H9 (cell line): ENCODE measurements at regions not wholly inside any gene's neighbourhood (a gene's known extent, or its start where the extent isn't known, plus 50 kb on each side); places are given as distances from the start of the nearest gene placed in this dataset.

ENCODE experiments used
- DNase-seq: peaks from one replicate; pipeline ENCODE4 v3.0.0-alpha.2; 2017
- H2AFZ ChIP-seq: one replicate; pipeline ENCODE4 v1.6.1; 2013; ENCODE audit warnings: mild to moderate bottlenecking, low read length, control low read depth, moderate library complexity
- H2AK5ac ChIP-seq: 2 replicates; pipeline ENCODE4 v1.6.1; 2013; ENCODE audit warnings: low read length, control low read depth, mixed read lengths; ENCODE audit not compliant: insufficient read length
- H2BK120ac ChIP-seq: one replicate; pipeline ENCODE4 v1.6.1; 2013; ENCODE audit warnings: low read depth, mild to moderate bottlenecking, low read length, control low read depth, inconsistent platforms; ENCODE audit not compliant: poor library complexity, severe bottlenecking
- H2BK12ac ChIP-seq: 2 replicates; pipeline ENCODE4 v1.6.1; 2013; ENCODE audit warnings: low read length, control low read depth, mixed read lengths, low read depth; ENCODE audit not compliant: insufficient read length
- H2BK15ac ChIP-seq: 2 replicates; pipeline ENCODE4 v1.6.1; 2013; ENCODE audit warnings: low read depth, low read length, control low read depth
- H2BK20ac ChIP-seq: one replicate; pipeline ENCODE4 v1.6.1; 2013; ENCODE audit warnings: low read depth, mild to moderate bottlenecking, low read length, control low read depth, inconsistent platforms; ENCODE audit not compliant: poor library complexity, severe bottlenecking
- H2BK5ac ChIP-seq: 2 replicates; pipeline ENCODE4 v1.6.1; 2013; ENCODE audit warnings: low read length, control low read depth, mixed read lengths; ENCODE audit not compliant: insufficient read length
- H3K14ac ChIP-seq: 2 replicates; pipeline ENCODE4 v1.6.1; 2013; ENCODE audit warnings: low read length, control low read depth; ENCODE audit not compliant: insufficient read depth
- H3K18ac ChIP-seq: 2 replicates; pipeline ENCODE4 v1.6.1; 2013; ENCODE audit warnings: low read depth, mild to moderate bottlenecking, mixed read lengths, low read length, control low read depth; ENCODE audit not compliant: insufficient read length
- H3K23ac ChIP-seq: 2 replicates; pipeline ENCODE4 v1.6.1; 2013; ENCODE audit warnings: low read length, control low read depth, mixed read lengths, low read depth; ENCODE audit not compliant: insufficient read length
- H3K23me2 ChIP-seq: 2 replicates; pipeline ENCODE4 v1.6.1; 2013; ENCODE audit warnings: low read depth, mild to moderate bottlenecking, mixed read lengths, low read length, control low read depth; ENCODE audit not compliant: insufficient read length, poor library complexity, severe bottlenecking
- H3K27ac ChIP-seq: 2 replicates; pipeline ENCODE4 v1.5.1; 2013; ENCODE audit warnings: low read length, control low read depth, mixed read lengths, low read depth; ENCODE audit not compliant: insufficient read length
- H3K27me3 ChIP-seq: 2 replicates; pipeline ENCODE4 v1.6.1; 2013; ENCODE audit warnings: low read length, control low read depth, inconsistent platforms; ENCODE audit not compliant: insufficient read depth
- H3K4ac ChIP-seq: 2 replicates; pipeline ENCODE4 v1.6.1; 2013; ENCODE audit warnings: low read depth, mild to moderate bottlenecking, control low read depth, inconsistent platforms, low read length, moderate library complexity
- H3K4me1 ChIP-seq: 2 replicates; pipeline ENCODE4 v1.6.1; 2013; ENCODE audit warnings: low read length, control low read depth, inconsistent platforms; ENCODE audit not compliant: insufficient read depth
- H3K4me2 ChIP-seq: 2 replicates; pipeline ENCODE4 v1.6.1; 2013; ENCODE audit warnings: low read length, control low read depth, mixed read lengths; ENCODE audit not compliant: insufficient read length, insufficient read depth
- H3K56ac ChIP-seq: 2 replicates; pipeline ENCODE4 v1.6.1; 2013; ENCODE audit warnings: low read depth, mild to moderate bottlenecking, mixed read lengths, low read length, control low read depth; ENCODE audit not compliant: insufficient read length
- H3K79me1 ChIP-seq: 2 replicates; pipeline ENCODE4 v1.6.1; 2013; ENCODE audit warnings: low read depth, mild to moderate bottlenecking, moderate library complexity, low read length, control low read depth, inconsistent platforms; ENCODE audit not compliant: insufficient read depth, poor library complexity, severe bottlenecking
- H3K79me2 ChIP-seq: 2 replicates; pipeline ENCODE4 v1.6.1; 2013; ENCODE audit warnings: low read length, control low read depth, inconsistent platforms; ENCODE audit not compliant: insufficient read depth
- H3K9ac ChIP-seq: 2 replicates; pipeline ENCODE4 v1.6.1; 2013; ENCODE audit warnings: low read length, control low read depth, mixed read lengths; ENCODE audit not compliant: insufficient read length; ENCODE audit errors: extremely low read depth
- H3K9me3 ChIP-seq: one replicate; pipeline ENCODE4 v1.6.1; 2013; ENCODE audit warnings: low read depth, low read length, inconsistent platforms; ENCODE audit not compliant: control insufficient read depth
- H3T11ph ChIP-seq: one replicate; pipeline ENCODE4 v1.6.1; 2013; ENCODE audit warnings: mild to moderate bottlenecking, low read length, control low read depth, inconsistent platforms
- H4K20me1 ChIP-seq: one replicate; pipeline ENCODE4 v1.6.1; 2013; ENCODE audit not compliant: control insufficient read depth, insufficient read length, insufficient read depth
- H4K5ac ChIP-seq: 2 replicates; pipeline ENCODE4 v1.6.1; 2013; ENCODE audit warnings: low read depth, mild to moderate bottlenecking, mixed read lengths, low read length, control low read depth; ENCODE audit not compliant: insufficient read length
- H4K8ac ChIP-seq: replicated peaks from 2 replicates; pipeline ENCODE4 v1.6.1; 2013; ENCODE audit warnings: low read length, control low read depth, mixed read lengths, low read depth; ENCODE audit not compliant: insufficient read length
- H4K91ac ChIP-seq: 2 replicates; pipeline ENCODE4 v1.6.1; 2013; ENCODE audit warnings: low read depth, mild to moderate bottlenecking, moderate library complexity, mixed read lengths, low read length, control low read depth; ENCODE audit not compliant: insufficient read length
- H3K27ac Mint-ChIP-seq, 3 experiments: 2 replicates in 2 of 3; 3 replicates in 1 of 3; pipeline ENCODE4 v1.8.0; 2020 to 2021; ENCODE audit warnings: mixed read lengths in 3 of 3, mild to moderate bottlenecking in 1 of 3, moderate library complexity in 1 of 3
- H3K27me3 Mint-ChIP-seq: 2 replicates; pipeline ENCODE4 v1.8.0; 2021; ENCODE audit warnings: low read depth, mild to moderate bottlenecking, moderate library complexity, mixed read lengths
- H3K36me3 Mint-ChIP-seq, 3 experiments: 2 replicates in 2 of 3; 3 replicates in 1 of 3; pipeline ENCODE4 v1.8.0; 2020 to 2021; ENCODE audit warnings: low read depth in 3 of 3, mixed read lengths in 3 of 3; ENCODE audit not compliant: insufficient read depth in 1 of 3
- H3K4me1 Mint-ChIP-seq, 2 experiments: 2 replicates each; pipeline ENCODE4 v1.8.0; 2020; ENCODE audit warnings: mixed read lengths in 2 of 2
- H3K4me3 Mint-ChIP-seq, 2 experiments: 2 replicates in 1 of 2; 3 replicates in 1 of 2; pipeline ENCODE4 v1.8.0; 2020 to 2021; ENCODE audit warnings: mild to moderate bottlenecking in 2 of 2, mixed read lengths in 2 of 2, moderate library complexity in 1 of 2
- H3K9me3 Mint-ChIP-seq, 2 experiments: 2 replicates in 1 of 2; 3 replicates in 1 of 2; pipeline ENCODE4 v1.8.0; 2020; ENCODE audit warnings: mild to moderate bottlenecking in 2 of 2, mixed read lengths in 2 of 2, moderate library complexity in 1 of 2
- CTCF ChIP-seq: fragments of 200-600 bp; sonication (generic); conservative IDR thresholded peaks from 3 replicates; pipeline ENCODE4 v1.8.0; 2021; ENCODE audit warnings: antibody characterized with exemption, mild to moderate bottlenecking
- WGBS: extraction: QIAGEN DNeasy Blood & Tissue Kit; methylation state at CpG from one replicate; pipeline ENCODE4 v1.1.7; 2013; ENCODE audit warnings: missing lambda C conversion rate, low lambda C conversion rate, mixed read lengths; ENCODE audit not compliant: insufficient read length; ENCODE audit errors: extremely low coverage; 5-methylcytosine and 5-hydroxymethylcytosine counted together

- no peak overlapping the region for H3K56ac ChIP-seq
- H3K9me3 Mint-ChIP-seq = peaks cover 2 to 3% of the 10 kb centered on the region in 2 experiments
- no peak overlapping the region for H4K91ac ChIP-seq
- H3K27ac Mint-ChIP-seq = no peak overlapping the region
- no peak overlapping the region for H3K18ac ChIP-seq
- no peak overlapping the region for H3K9ac ChIP-seq
- H3K27me3 Mint-ChIP-seq = peaks cover 1% of the 10 kb centered on the region; the same call in 1 of the 2 replicates
- no peak overlapping the region for H3T11ph ChIP-seq
- H3K36me3 Mint-ChIP-seq = peaks cover 0 to 7% (median 2%) of the 10 kb centered on the region in 3 experiments; a peak in 3 of 7 replicates
- no peak overlapping the region for H3K4ac ChIP-seq
- no peak overlapping the region for H4K5ac ChIP-seq
- TF ChIP-seq CTCF = no peak
- DNase-seq = peak; percentile 42
- H4K20me1 ChIP-seq = no peaks in the 10 kb centered on the region
- H3K23ac ChIP-seq = no peak overlapping the region
- no peaks in the 10 kb centered on the region for H3K79me2 ChIP-seq
- WGBS = no CpG with 5 or more reads among the region's 2 CpGs
- H3K14ac ChIP-seq = no peak overlapping the region
- H3K23me2 ChIP-seq = no peaks in the 10 kb centered on the region
- H2BK20ac ChIP-seq = no peak overlapping the region
- no peak overlapping the region for H3K27ac ChIP-seq
- no peak overlapping the region for H2BK120ac ChIP-seq
- no peaks in the 10 kb centered on the region; the same call in 1 of the 2 replicates for H3K4me1 ChIP-seq
- no peak overlapping the region for H2BK5ac ChIP-seq
- H2AK5ac ChIP-seq = no peak overlapping the region
- no peak overlapping the region for H2AFZ ChIP-seq
- H4K8ac ChIP-seq = no peak overlapping the region
- no peaks in the 10 kb centered on the region for H3K27me3 ChIP-seq
- H2BK15ac ChIP-seq = no peak overlapping the region
- no peaks in the 10 kb centered on the region for H3K9me3 ChIP-seq
- H3K4me1 Mint-ChIP-seq = peaks cover 18 to 23% of the 10 kb centered on the region in 2 experiments
- H3K79me1 ChIP-seq = no peaks in the 10 kb centered on the region
- H3K4me3 Mint-ChIP-seq = no peak overlapping the region
- H2BK12ac ChIP-seq = no peak overlapping the region
- no peak overlapping the region for H3K4me2 ChIP-seq
Observed at GRCh38 chr5:158382473-158382872, 523.5 kb upstream of the CLINT1 start.
